ENCODE measurements at regions not wholly inside any gene's neighbourhood (a gene's known extent, or its start where the extent isn't known, plus 50 kb on each side); places are given as distances from the start of the nearest gene placed in this dataset.

DNA sequence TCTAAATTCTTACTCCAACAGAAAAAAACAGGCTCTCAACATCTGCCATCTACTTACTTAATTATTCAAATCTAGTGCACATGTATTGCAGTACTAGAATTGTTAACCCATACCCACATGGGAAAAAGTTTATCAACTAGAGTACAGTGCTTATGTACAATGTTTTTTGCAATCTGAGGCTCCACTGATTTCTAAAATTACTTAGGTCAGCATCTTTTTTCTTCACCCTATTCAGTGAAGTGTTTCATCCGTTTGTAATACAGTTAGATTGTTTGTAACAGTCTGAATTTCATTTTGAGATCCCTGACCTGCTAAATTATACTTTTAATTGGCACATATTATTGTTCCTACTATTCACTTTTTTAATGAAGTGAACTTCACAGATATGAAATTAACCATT, 402.2 kb downstream of the FOXA2 start:
- TF ChIP-seq, protein P1, sequence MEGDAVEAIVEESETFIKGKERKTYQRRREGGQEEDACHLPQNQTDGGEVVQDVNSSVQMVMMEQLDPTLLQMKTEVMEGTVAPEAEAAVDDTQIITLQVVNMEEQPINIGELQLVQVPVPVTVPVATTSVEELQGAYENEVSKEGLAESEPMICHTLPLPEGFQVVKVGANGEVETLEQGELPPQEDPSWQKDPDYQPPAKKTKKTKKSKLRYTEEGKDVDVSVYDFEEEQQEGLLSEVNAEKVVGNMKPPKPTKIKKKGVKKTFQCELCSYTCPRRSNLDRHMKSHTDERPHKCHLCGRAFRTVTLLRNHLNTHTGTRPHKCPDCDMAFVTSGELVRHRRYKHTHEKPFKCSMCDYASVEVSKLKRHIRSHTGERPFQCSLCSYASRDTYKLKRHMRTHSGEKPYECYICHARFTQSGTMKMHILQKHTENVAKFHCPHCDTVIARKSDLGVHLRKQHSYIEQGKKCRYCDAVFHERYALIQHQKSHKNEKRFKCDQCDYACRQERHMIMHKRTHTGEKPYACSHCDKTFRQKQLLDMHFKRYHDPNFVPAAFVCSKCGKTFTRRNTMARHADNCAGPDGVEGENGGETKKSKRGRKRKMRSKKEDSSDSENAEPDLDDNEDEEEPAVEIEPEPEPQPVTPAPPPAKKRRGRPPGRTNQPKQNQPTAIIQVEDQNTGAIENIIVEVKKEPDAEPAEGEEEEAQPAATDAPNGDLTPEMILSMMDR (IDR thresholded peaks at IDR 0.05): no peak
- no peak for TF ChIP-seq POLR2A (IDR thresholded peaks at IDR 0.05)

Data from body of pancreas (tissue), 4 donors.